GM23338 (cell line): ENCODE measurements at regions not wholly inside any gene's neighbourhood (a gene's known extent, or its start where the extent isn't known, plus 50 kb on each side); places are given as distances from the start of the nearest gene placed in this dataset.
A peak's percentile ranks its signal among the peaks of the same experiment; 100 is the strongest.

Source experiments
- ATAC-seq: fragments of 200-7000 bp; cut with Tn5 transposase; 3 replicates; pipeline ENCODE4 v1.9.1; 2020
- DNase-seq: peaks from one replicate; pipeline ENCODE4 v3.0.0-alpha.2; 2015; ENCODE audit warnings: low spot score
- H2AFZ ChIP-seq: fragments of 200-600 bp; sonication (generic); 2 replicates; pipeline ENCODE4 v1.8.0; 2016; ENCODE audit warnings: antibody characterized with exemption, mild to moderate bottlenecking, moderate library complexity
- H3F3A ChIP-seq: fragments of 200-600 bp; sonication (generic); replicated peaks from 2 replicates; pipeline ENCODE4 v1.8.0; 2017; ENCODE audit warnings: antibody characterized with exemption, mixed run types, low read depth
- H3K27ac ChIP-seq: fragments of 200-600 bp; sonication (generic); 2 replicates; pipeline ENCODE4 v1.6.1; 2016; ENCODE audit warnings: low read depth
- H3K27me3 ChIP-seq: fragments of 200-600 bp; sonication (generic); 2 replicates; pipeline ENCODE4 v1.8.0; 2016; ENCODE audit warnings: mild to moderate bottlenecking, mixed run types, moderate library complexity; ENCODE audit not compliant: insufficient read depth
- H3K36me3 ChIP-seq: fragments of 200-600 bp; sonication (generic); 2 replicates; pipeline ENCODE4 v1.8.0; 2016; ENCODE audit warnings: mild to moderate bottlenecking; ENCODE audit not compliant: insufficient read depth
- H3K4me1 ChIP-seq: fragments of 200-600 bp; sonication (generic); 2 replicates; pipeline ENCODE4 v1.8.0; 2016; ENCODE audit warnings: mild to moderate bottlenecking, moderate library complexity; ENCODE audit not compliant: insufficient read depth
- H3K4me2 ChIP-seq: fragments of 200-600 bp; sonication (generic); 2 replicates; pipeline ENCODE4 v1.7.1; 2017; ENCODE audit warnings: mixed run types
- H3K4me3 ChIP-seq: fragments of 200-600 bp; sonication (generic); 2 replicates; pipeline ENCODE4 v1.6.1; 2016; ENCODE audit warnings: mixed run types
- H3K79me2 ChIP-seq: fragments of 200-600 bp; sonication (generic); replicated peaks from 2 replicates; pipeline ENCODE4 v1.8.0; 2017; ENCODE audit warnings: mild to moderate bottlenecking; ENCODE audit not compliant: insufficient read depth
- H3K9me2 ChIP-seq: fragments of 200-600 bp; sonication (generic); 2 replicates; pipeline ENCODE4 v1.8.0; 2017; ENCODE audit not compliant: insufficient read depth
- H4K20me1 ChIP-seq: fragments of 200-600 bp; sonication (generic); replicated peaks from 2 replicates; pipeline ENCODE4 v1.8.0; 2017; ENCODE audit warnings: mild to moderate bottlenecking; ENCODE audit not compliant: insufficient read depth
- H3K27ac Mint-ChIP-seq: 2 replicates; pipeline ENCODE4 v1.8.0; 2020; ENCODE audit warnings: inconsistent platforms, mild to moderate bottlenecking, moderate library complexity, mixed read lengths
- H3K27me3 Mint-ChIP-seq: 3 replicates; pipeline ENCODE4 v1.8.0; 2022; ENCODE audit warnings: low read depth, mild to moderate bottlenecking, moderate library complexity, mixed read lengths, inconsistent platforms; ENCODE audit not compliant: insufficient read depth, poor library complexity
- H3K36me3 Mint-ChIP-seq: 3 replicates; pipeline ENCODE4 v1.8.0; 2021; ENCODE audit warnings: low read depth, mild to moderate bottlenecking, inconsistent platforms, moderate library complexity, mixed read lengths
- H3K4me1 Mint-ChIP-seq: 3 replicates; pipeline ENCODE4 v1.8.0; 2020; ENCODE audit warnings: mild to moderate bottlenecking, inconsistent platforms, mixed read lengths
- H3K4me3 Mint-ChIP-seq: 3 replicates; pipeline ENCODE4 v1.8.0; 2021; ENCODE audit warnings: moderate library complexity, mild to moderate bottlenecking, inconsistent platforms, mixed read lengths
- H3K9me3 Mint-ChIP-seq: 3 replicates; pipeline ENCODE4 v1.8.0; 2020; ENCODE audit warnings: moderate library complexity, mild to moderate bottlenecking, inconsistent platforms, mixed read lengths
- CREB1 ChIP-seq: fragments of 250-450 bp; sonication (Bioruptor Pico); IDR thresholded peaks from 2 replicates; pipeline ENCODE4 v1.5.0; 2020; ENCODE audit warnings: low read depth, mild to moderate bottlenecking, moderate library complexity
- EZH2 ChIP-seq: fragments of 200-600 bp; sonication (generic); IDR thresholded peaks from one replicate; pipeline ENCODE4 v1.8.0; 2017; ENCODE audit warnings: antibody characterized with exemption, mild to moderate bottlenecking, low read depth; ENCODE audit not compliant: unreplicated experiment
- EZH2phosphoT487 ChIP-seq: fragments of 200-600 bp; sonication (generic); IDR thresholded peaks from one replicate; pipeline ENCODE4 v1.8.1; 2018; ENCODE audit warnings: antibody characterized with exemption; ENCODE audit not compliant: unreplicated experiment
- POLR2AphosphoS5 ChIP-seq: IDR thresholded peaks from 2 replicates; pipeline ENCODE4 v1.6.1; 2016; ENCODE audit warnings: antibody characterized with exemption, low read depth
- ZNF114 ChIP-seq: fragments of 250-450 bp; sonication (Bioruptor Pico); IDR thresholded peaks from 2 replicates; pipeline ENCODE4 v1.5.0; 2020; ENCODE audit warnings: mild to moderate bottlenecking, moderate library complexity
- ZNF331 ChIP-seq: fragments of 250-450 bp; sonication (Bioruptor Pico); IDR thresholded peaks from 2 replicates; pipeline ENCODE4 v1.5.0; 2020; ENCODE audit warnings: low read depth, mild to moderate bottlenecking, moderate library complexity
- ZNF462 ChIP-seq: fragments of 250-450 bp; sonication (Bioruptor Pico); IDR thresholded peaks from 2 replicates; pipeline ENCODE4 v1.5.0; 2020; ENCODE audit warnings: mild to moderate bottlenecking, moderate library complexity

DNA sequence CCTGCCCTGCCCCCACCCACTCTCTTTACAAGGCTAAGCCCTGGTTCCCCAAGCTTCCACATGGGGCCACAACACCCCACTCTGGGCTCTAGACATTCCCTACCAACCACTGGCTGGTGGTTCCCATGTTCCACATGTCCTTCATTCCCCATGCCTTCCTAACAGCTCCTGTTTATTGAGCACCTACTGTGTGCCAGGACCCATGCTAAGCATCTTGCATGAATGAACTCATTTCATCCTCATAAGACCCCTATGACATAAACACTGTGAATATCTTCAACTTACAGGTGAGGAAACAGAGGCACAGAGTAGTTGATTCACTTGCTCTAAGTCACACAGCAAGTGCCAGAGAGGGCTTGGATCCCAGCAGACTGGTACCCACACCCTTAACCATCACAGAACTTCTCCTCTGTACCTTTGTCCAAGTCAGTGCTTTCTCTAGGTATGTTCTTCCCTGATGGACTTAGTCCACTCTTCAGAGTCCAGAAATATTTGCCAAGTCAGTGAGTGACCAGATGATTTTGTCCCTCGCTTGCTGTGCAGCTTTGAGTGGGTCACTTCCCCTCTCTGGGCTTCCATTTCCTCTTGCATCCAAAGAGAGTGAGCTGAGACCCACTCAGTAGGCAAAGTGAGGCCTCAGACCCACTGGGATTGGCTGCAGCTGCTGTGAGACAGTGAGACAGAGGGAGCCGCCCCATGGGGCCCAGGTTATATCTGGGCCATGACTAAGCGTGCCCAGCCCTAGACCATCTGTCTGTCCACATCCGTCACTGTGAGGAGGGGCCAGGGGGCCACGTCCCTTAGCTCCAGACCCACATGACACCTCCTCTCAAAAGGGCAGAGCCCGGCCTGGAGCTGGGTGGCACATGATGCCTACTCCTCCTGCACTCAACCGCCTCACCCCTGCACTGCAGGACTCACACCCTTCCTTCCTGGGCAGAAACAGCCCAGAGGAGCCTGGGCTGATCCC lies 132.4 kb downstream of the MN1 start (continued):
- TF ChIP-seq ZNF462 (CRISPR knock-in tag) (no peak), CREB1 (CRISPR knock-in tag) (no peak), ZNF114 (CRISPR knock-in tag) (no peak)

- H3K9me3 Mint-ChIP-seq, result peaks cover 13% of the 10 kb centered on the region
- no peaks in the 10 kb centered on the region for H3K79me2 ChIP-seq
- DNase-seq, result peak; percentile 35
- H3K36me3 Mint-ChIP-seq, result peaks cover 25% of the 10 kb centered on the region
- peak overlapping the region; percentile 63 for H3K27ac Mint-ChIP-seq
- H3K9me2 ChIP-seq, result no peaks in the 10 kb centered on the region
- no peak overlapping the region for H3K4me3 Mint-ChIP-seq
- peak overlapping the region; percentile 53 for H3K27ac ChIP-seq
- H3K27me3 Mint-ChIP-seq, result peaks cover 22% of the 10 kb centered on the region
- 0 out of 2 replicates have a peak overlapping the region, but pooled peaks have one; percentile 10 for H3K4me3 ChIP-seq
- no peaks in the 10 kb centered on the region for H3K36me3 ChIP-seq
- H4K20me1 ChIP-seq, result no peaks in the 10 kb centered on the region
- no peaks in the 10 kb centered on the region for H3K27me3 ChIP-seq
- peaks cover 34% of the 10 kb centered on the region for H3K4me1 ChIP-seq
- ATAC-seq, result peak; percentile 6
- H3K4me1 Mint-ChIP-seq, result peaks cover 35% of the 10 kb centered on the region
- H3F3A ChIP-seq, result peaks cover 24% of the 10 kb centered on the region; the same call in 1 of the 2 replicates
- no peak for TF ChIP-seq CREB1 (CRISPR knock-in tag)
- no peak for TF ChIP-seq ZNF331
- no peak for TF ChIP-seq EZH2phosphoT487
- no peak for TF ChIP-seq EZH2
- 0 out of 2 replicates have a peak, but pooled peaks have one; percentile 11 for TF ChIP-seq POLR2AphosphoS5
- no peak overlapping the region for H2AFZ ChIP-seq
- H3K4me2 ChIP-seq, result peak overlapping the region; percentile 77; the same call in 1 of the 2 replicates
Measured at GRCh38 chr22:27669798-27670599, 131.6 kb downstream of the MN1 start.
